GM06990 (cell line): ENCODE measurements at regions not wholly inside any gene's neighbourhood (a gene's known extent, or its start where the extent isn't known, plus 50 kb on each side); places are given as distances from the start of the nearest gene placed in this dataset.

ENCODE experiments used
- DNase-seq: peaks from one replicate; pipeline ENCODE4 v3.0.0-alpha.2; 2011; ENCODE audit not compliant: insufficient read length; ENCODE audit errors: extremely low read depth
- H3K27me3 ChIP-seq: replicated peaks from 2 replicates; pipeline ENCODE4 v1.6.0; 2011; ENCODE audit warnings: low read length; ENCODE audit not compliant: control insufficient read depth, insufficient read depth
- H3K36me3 ChIP-seq: 2 replicates; pipeline ENCODE4 v1.5.1; 2011; ENCODE audit warnings: low read length; ENCODE audit not compliant: control insufficient read depth, insufficient read depth
- H3K4me3 ChIP-seq: replicated peaks from 2 replicates; pipeline ENCODE4 v1.5.1; 2011; ENCODE audit warnings: low read depth, mild to moderate bottlenecking, control low read depth, low read length
- TF ChIP-seq, protein P1 (sequence below): IDR thresholded peaks from 2 replicates; pipeline ENCODE4 v1.5.1; 2011; ENCODE audit warnings: low read length, control low read depth, mild to moderate bottlenecking, inconsistent platforms; ENCODE audit not compliant: insufficient read depth, poor library complexity, severe bottlenecking

DNA sequence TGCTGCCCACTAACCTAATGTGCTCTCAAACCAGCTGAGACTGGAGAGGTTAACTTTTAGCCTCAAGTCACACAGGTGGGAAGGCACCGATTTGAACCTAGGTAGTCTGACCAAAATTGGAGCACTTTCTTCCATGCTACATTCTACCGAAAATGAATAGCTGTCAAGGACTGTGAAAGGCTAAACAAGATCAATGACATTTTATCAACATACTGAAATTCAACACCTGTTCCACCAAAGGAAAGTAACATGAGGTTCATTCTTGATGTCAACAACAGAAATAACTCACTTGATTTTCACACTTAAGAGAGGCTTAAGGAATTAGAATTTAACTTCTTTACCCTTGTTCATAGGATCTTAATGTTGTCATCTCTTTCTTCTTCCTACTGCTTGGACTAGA is 284.4 kb upstream of the MON1B start:
- TF ChIP-seq, protein P1, sequence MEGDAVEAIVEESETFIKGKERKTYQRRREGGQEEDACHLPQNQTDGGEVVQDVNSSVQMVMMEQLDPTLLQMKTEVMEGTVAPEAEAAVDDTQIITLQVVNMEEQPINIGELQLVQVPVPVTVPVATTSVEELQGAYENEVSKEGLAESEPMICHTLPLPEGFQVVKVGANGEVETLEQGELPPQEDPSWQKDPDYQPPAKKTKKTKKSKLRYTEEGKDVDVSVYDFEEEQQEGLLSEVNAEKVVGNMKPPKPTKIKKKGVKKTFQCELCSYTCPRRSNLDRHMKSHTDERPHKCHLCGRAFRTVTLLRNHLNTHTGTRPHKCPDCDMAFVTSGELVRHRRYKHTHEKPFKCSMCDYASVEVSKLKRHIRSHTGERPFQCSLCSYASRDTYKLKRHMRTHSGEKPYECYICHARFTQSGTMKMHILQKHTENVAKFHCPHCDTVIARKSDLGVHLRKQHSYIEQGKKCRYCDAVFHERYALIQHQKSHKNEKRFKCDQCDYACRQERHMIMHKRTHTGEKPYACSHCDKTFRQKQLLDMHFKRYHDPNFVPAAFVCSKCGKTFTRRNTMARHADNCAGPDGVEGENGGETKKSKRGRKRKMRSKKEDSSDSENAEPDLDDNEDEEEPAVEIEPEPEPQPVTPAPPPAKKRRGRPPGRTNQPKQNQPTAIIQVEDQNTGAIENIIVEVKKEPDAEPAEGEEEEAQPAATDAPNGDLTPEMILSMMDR: no peak
- H3K4me3 ChIP-seq: no peak overlapping the region
- H3K27me3 ChIP-seq: no peaks in the 10 kb centered on the region
- DNase-seq: no peak
- H3K36me3 ChIP-seq: no peaks in the 10 kb centered on the region

DNA sequence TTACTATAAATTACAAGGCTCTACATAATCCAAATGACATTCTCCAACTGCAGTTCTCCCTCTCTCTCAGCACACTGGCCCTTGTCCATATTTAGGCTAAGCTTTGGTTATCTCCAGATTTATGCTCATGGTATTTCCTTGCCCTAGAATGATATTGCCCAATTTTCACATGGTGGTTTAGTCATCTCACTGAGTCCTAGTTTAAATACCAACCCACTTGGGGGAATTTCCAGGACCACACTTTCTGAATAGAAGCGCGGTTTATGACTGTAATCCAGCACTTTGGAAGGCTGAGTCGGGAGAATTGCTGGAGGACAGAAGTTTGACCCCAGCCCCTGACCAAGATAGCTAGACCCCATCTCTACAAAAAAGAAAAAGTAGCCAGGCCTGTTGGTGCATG is 280.1 kb upstream of the MON1B start:
- no peak for DNase-seq
- TF ChIP-seq, protein P1: no peak
- Histone ChIP-seq H3K27me3 (no peaks in the 10 kb centered on the region), H3K4me3 (no peak overlapping the region), H3K36me3 (no peaks in the 10 kb centered on the region)

DNA sequence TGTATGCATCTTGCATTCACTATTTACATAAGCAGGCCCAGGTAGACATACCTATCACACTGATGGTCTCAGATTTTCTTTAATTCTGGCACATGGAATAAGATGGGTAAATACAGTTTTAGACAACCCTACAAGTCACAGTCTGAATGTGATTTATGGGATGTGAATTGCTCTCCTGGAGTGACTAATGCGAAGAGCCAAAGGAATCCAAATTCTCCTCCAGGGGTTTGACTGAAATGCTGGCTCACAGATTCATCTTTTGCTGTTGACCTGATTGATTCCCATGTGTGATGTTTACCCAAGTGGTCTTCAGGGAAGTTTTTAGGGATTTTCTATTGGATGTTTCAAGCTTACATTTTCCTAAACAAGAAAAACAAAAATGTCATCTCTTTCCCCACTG is 277.9 kb upstream of the MON1B start:
- H3K27me3 ChIP-seq: no peaks in the 10 kb centered on the region; the same call in 1 of the 2 replicates
- TF ChIP-seq, protein P1: no peak
- no peak overlapping the region for H3K4me3 ChIP-seq
- H3K36me3 ChIP-seq: no peaks in the 10 kb centered on the region
- DNase-seq: no peak

DNA sequence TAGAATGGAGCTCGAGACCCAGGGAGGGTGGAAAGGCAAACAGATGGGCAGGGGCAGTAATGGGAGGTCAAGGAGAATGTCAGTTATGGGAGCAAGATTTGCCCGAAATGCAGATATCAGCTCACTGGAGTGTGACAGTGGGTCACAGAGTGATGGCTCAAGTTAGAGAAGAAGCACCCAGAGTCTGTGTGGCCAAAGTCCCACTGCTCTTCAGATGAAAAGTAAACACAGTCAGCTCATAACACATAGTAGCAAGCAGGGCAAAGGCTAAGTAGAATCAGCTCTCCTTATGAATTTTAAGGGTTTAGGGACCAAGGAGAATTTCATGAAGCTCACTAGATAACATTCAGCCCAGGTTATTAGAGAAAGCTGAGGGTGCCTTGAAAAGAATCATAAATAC is 264.9 kb upstream of the MON1B start:
- no peaks in the 10 kb centered on the region for H3K27me3 ChIP-seq
- H3K36me3 ChIP-seq: no peaks in the 10 kb centered on the region
- no peak overlapping the region for H3K4me3 ChIP-seq
- no peak for DNase-seq
- TF ChIP-seq, protein P1: no peak

DNA sequence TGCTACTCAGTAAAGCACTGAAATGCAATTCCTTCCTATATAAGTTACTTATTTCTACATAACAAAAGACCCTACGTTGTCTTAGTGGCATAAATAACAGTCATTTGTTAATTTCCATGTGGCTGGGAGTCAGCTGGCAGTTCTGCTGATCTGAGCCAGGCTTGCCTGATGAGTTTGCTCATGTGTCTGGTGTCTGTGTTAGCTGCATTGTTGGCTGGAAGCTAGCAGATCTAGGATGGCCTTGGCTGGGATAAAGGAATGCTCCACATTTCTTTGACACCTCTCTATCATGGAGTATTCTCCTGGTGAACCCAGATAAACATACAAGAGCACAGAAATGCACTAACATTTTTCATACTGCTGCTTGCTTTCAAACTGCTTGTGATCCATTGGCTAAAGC is 264.4 kb upstream of the MON1B start:
- no peak for DNase-seq
- TF ChIP-seq, protein P1: no peak

DNA sequence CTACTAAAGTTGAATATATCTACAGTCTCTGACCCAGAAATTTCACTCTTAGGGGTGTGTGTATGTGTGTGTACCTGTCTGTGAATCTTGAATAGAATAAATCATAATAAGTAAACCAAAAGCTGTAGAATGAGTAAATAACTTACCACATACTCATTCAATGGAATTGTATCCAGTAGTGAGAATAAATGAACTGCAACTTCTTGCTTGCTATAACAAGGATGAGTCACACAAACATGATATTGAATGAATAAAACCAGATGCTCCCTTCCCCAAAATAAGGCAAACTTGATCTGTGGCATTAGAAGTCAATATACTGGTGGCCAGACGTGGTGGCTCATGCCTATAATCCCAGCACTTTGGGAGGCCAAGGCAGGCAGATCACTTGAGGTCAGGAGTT is 259.8 kb upstream of the MON1B start:
- TF ChIP-seq, protein P1: no peak
- Histone ChIP-seq H3K4me3 (no peak overlapping the region), H3K36me3 (no peaks in the 10 kb centered on the region), H3K27me3 (no peaks in the 10 kb centered on the region)
- DNase-seq: no peak

More for the DNA sequence above, 264.4 kb upstream of the MON1B start:
- Histone ChIP-seq H3K36me3 (no peaks in the 10 kb centered on the region), H3K27me3 (no peaks in the 10 kb centered on the region), H3K4me3 (no peak overlapping the region)
